ENCODE measurements at regions not wholly inside any gene's neighbourhood (a gene's known extent, or its start where the extent isn't known, plus 50 kb on each side); places are given as distances from the start of the nearest gene placed in this dataset.

DNA sequence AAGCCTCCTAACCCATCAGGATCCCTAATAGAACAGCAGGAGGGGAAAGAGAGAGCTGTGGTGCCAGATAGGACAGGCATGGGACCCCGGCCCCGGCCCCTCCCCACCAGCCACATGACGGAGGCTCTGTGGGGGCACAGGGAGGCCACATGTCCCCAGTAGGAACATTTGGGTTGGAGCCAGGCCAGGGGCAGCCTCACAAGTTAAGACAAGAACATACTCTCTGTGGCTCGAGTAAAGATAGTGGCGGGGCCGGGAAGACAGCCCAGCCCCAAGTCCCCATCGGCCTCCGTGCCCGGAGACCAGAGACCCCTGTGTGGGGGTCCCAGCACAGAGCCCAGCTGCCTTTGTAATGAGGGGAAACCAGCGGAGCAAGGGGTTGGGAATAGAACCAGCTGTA lies 78.6 kb upstream of the GALNT9 start:
- no peak for DNase-seq (ENCODE audit: low read depth in 2 of 2)

DNA sequence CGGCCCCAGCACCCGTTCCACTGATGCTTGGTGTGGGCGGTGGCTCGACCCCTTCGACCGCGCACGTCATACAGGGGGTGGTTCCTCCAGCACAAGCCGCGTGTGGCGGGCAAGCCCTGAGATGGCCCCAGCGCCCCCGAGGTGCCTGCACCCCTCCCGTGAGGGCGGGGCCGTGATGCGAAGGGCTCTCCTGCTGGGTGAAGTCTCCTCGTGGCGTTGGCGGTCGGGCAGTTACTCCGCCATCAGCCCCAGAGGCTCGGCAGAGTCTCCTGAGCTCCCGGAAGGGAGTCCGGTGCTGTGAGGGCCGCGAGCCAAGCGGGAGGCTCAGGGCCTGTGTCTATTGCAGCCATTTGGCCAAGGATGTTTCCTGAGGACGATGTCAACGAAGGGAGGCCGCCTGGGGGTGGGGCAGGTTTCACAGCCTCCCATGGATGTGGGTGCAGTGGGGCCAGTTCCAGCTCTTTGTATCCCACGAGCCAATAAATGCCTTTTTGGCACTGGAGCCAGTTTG lies 78.1 kb upstream of the GALNT9 start:
- no peak for DNase-seq (ENCODE audit: low read depth in 2 of 2)

- DNase-seq (ENCODE audit: low read depth in 2 of 2): no peak
Observed at GRCh38 chr12:132406493-132407450, 77.4 kb upstream of the GALNT9 start.

GRCh38 chr12:132405742-132406251 lies 76.4 kb upstream of the GALNT9 start:
- DNase-seq (ENCODE audit: low read depth in 2 of 2): no peak

DNA sequence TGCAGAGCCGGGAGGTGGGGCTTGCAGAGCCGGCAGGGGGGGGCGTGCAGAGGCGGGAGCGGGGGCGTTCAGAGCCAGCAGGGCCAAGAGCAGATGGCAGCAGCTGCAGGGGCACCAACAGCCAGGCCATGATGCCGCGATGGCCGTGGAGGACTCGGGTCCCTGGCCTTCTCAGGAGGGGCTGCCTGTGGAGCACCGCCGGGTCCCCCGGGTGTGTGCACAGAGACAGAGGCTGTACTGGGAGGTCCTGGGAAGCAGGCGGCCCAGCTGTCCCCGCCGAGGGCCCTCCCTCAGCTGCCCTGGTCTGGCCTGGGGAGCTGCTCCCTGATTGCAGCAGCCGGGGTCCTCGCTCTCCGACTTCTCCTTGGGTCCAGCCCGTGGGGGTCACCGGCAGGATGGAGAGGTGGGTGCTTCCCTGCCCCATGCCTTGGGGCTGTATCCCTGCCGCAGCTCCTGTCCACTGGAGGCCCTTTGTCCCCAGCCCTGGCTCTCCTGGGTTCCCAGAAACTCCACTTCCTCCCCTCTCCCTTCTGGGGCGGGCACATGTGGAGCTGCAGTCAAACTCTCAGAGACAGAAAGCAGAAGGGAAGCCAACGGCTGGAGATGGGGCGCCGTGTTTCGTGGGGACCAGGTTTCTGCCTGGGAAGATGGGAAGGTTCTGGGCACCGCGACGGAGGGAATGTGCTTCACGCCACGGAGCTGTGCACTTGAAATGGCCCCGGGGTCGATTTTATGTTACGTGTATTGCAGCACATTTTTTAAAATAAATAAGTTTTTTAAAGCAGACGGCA lies 75.8 kb upstream of the GALNT9 start:
- no peak for DNase-seq (ENCODE audit: low read depth in 2 of 2)

- DNase-seq (ENCODE audit: low read depth in 2 of 2): no peak
Observed at GRCh38 chr12:132404435-132404855, 75.1 kb upstream of the GALNT9 start.

DNA sequence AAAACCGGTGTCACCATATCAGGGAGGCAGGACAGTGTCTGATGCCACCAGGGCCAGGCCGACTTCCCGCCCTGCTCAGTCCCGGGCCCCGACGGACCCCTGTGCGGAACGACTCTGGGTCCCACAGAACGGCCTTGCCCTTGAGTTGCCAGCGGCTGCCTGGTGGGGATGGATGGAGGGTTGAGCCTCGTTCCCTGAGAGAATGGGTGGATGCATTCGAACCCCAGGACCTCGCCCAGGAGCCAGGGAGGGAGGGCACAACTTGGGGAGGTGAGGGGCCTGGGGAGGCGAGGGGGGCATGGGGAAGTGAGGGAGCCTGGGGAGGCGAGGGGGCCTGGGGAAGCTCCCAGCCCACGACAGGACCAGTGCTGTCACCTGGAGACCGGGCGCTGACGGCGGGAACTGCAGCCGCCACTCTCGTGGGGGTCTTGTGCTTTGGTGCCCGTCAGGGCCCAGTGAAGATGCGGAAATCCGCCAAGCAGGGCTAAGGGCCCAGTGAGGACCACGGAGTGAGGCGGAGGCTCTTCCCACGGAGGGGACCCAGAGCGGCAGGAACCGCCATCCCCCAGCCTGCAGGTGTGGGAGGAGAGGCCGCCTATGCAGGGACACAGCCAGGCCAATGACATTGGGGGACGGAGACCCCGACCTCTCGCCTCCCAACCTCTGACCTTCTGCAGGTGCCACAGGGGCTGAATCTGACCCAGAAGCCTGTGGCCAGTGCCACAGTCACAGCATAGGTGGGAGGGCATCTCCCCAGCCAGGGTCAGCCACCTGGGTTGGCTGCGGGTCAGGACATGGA lies 74.4 kb upstream of the GALNT9 start:
- DNase-seq (ENCODE audit: low read depth in 2 of 2): no peak

DNA sequence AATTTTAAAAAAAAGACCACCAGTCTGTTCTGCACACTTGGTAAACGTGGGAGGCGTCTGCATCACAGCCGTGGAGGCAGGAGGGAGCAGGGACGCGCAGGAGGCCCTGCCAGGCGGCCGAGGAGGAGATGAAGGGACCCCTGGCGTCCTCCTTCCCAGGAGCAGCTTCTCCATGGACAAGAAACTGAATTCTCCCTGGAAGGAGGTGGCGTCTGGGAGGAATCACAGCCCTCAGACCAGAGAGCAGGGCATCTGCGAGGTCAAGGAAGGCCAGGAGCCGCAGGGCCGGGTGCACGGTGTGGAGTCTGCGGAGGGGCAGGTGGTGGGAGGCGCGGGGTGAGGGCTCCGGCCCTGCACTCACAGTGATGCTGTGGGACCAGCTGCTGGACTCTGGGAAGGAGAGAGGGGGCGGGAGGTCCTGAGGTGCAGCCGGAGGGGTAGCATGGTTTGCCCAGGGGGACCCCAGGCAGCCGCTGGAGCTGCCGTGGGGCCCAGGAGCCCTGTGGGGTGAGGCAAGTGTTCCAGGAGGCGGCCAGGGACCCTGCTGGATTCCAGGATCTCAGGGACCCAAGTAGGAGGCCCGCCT lies 73.5 kb upstream of the GALNT9 start:
- no peak for DNase-seq (ENCODE audit: low read depth in 2 of 2)

- no peak for DNase-seq (ENCODE audit: low read depth in 2 of 2)
Observed at GRCh38 chr12:132401982-132402381, 72.6 kb upstream of the GALNT9 start.

- DNase-seq (ENCODE audit: low read depth in 2 of 2): no peak
Observed at GRCh38 chr12:132400011-132400641, 70.7 kb upstream of the GALNT9 start.

DNA sequence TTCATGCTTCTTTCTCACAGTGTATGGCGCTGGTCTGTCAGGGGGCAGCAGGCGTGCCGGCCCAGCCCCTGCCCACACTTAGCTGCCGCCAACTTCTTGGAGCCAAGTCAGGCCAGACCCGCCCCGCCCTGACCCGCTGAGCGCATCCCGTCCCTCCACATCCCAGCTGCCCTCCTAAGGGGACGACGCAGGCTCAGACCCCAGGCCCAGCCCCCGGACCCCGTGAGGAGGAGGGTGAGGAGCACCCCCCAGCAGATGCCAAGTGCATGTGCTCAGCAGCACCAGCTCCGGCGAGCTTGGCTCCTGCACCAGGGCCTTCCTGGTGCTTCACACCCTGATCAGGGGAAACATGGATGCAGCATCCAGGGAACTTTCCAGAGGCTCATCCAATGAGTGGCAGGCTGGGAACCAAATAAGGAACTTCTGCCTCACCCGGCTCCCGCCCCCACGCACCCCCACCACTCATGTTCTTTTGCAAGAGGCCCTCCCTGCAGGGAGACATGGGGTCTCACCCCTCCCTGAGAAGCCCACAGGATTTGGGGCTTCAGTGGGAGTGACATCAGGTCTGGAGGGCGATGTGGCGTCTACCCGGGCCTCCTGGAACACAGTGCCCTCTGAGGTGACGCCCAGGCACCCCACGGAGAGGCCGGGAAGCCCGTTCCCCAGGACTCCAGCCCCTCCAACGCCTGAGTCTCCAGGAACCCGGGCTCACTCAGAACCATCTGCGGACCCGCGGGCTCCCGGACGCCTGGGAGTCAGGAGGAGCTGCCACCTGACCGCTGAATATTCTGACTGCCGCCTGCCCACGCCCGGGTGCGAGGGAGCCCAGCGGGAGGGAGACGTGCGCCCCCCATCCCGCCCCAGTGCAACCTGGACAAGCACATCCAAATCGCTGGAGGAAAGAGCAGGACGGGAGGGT lies 70.0 kb upstream of the GALNT9 start:
- DNase-seq (ENCODE audit: low read depth in 2 of 2): no peak

DNA sequence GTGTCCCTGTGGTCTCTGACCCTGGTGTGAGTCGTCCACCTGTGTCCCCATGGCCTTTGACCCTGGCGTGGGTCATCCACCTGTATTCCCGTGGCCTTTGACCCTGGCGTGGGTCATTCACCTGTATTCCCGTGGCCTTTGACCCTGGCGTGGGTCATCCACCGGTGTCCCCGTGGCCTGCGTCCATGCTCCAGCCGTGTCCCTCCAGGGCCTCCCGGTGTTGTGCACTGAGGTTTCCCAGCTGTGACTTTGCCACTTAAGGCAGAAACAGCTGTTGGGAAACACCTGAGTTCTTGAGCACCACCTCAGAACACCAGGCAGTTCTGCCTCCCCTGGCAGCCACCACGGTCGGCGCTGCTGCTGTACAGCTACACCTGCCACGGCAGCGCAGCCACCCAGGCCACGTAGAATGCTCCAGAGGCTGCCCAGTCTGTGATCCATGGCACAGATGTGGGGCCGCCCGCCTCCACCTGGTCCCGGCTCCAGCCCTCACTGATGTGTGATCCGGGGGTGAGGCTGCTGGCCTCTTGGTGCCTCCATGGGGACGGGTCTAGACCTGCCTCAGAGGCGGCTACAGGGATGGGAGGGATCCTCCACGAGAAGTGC lies 69.1 kb upstream of the GALNT9 start:
- no peak for DNase-seq (ENCODE audit: low read depth in 2 of 2)

DNA sequence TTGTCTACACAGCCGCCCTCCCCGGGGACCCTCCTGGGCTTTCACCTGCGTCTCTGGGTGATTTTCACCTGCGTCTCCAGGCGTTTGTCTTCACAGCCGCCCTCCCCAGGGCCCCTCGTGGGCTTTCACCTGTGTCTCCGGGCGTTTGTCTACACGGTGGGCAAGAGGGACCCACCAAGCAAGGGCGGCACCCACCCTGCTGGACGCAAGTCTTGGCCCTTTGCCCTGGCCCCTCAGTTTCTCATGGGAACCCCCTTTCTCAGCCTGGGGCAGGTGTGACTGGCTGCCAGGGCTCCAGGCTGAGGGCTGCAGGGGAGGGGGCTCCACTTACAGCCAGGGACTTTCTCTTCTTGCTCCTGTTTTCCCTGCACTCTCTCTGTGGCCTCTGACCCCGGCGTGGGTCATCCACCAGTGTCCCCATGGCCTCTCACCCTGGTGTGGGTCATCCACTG lies 68.6 kb upstream of the GALNT9 start:
- DNase-seq (ENCODE audit: low read depth in 2 of 2): no peak

DNA sequence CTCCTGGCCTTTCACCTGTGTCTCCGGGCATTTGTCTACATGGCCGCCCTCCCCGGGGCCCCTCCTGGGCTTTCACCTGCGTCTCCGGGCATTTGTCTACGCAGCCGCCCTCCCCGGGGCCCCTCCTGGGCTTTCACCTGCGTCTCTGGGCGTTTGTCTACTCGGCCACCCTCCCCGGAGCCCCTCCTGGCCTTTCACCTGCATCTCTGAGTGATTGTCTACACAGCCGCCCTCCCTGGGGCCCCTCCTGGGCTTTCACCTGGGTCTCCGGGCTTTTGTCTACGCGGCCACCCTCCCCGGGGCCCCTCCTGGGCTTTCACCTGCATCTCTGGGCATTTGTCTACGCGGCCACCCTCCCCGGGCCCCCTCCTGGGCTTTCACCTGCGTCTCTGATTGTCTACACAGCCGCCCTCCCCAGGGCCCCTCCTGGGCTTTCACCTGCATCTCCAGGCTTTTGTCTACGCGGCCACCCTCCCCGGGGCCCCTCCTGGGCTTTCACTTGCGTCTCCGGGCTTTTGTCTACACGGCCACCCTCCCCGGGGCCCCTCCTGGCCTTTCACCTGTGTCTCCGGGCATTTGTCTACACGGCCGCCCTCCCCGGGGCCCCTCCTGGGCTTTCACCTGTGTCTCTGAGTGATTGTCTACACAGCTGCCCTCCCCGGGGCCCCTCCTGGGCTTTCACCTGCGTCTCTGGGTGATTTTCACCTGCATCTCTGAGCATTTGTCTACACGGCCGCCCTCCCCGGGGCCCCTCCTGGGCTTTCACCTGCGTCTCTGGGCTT lies 68.0 kb upstream of the GALNT9 start:
- no peak for DNase-seq (ENCODE audit: low read depth in 2 of 2)

- DNase-seq (ENCODE audit: low read depth in 2 of 2): no peak
Observed at GRCh38 chr12:132396657-132397056, 67.3 kb upstream of the GALNT9 start.

DNA sequence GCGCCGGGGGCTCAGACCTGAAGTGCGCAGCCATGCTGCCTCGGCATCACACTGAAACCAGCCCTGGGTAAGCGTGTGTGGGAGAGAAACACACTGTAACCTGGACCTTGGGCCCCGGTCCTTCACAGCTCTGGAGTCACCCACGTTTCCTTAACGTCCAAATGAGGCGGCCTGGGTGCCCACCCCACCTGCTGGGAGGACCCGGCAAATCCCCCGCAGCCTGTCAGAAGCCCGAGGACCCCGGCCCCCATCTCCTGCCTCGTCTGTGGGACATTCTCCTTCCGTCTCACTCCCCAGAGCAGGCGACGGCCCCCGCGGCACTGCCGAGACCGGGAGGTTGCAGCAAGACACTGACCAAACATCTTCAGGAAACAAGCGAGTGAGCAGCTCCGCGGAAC lies 66.5 kb upstream of the GALNT9 start:
- no peak for DNase-seq (ENCODE audit: low read depth in 2 of 2)

GRCh38 chr12:132395192-132395907 lies 66.0 kb upstream of the GALNT9 start:
- DNase-seq (ENCODE audit: low read depth in 2 of 2): no peak
